A673 (cell line): ENCODE measurements at regions not wholly inside any gene's neighbourhood (a gene's known extent, or its start where the extent isn't known, plus 50 kb on each side); places are given as distances from the start of the nearest gene placed in this dataset.

Experiments used
- BruUV-seq: library from RNA; stranded (reverse); fragments of 400-500 nt; replicated peaks from 2 replicates; lab custom pipeline; 2021; lab: Mats Ljungman, UMichigan
- CTCF ChIA-PET: fragments of 300-600 bp; sonication (Branson Sonifier 250); formaldehyde crosslinking; loops from one replicate; lab custom pipeline; 2022; ENCODE audit warnings: antibody characterized with exemption; lab: Charles Lee
- POLR2A ChIA-PET: fragments of 300-600 bp; sonication (Branson Sonifier 250); formaldehyde crosslinking; loops from one replicate; lab custom pipeline; 2022; ENCODE audit warnings: antibody characterized with exemption; ENCODE audit not compliant: low non-redundant PET; lab: Charles Lee
- DNase-seq: peaks from one replicate; pipeline ENCODE4 v3.0.0-alpha.2; 2015; ENCODE audit warnings: low spot score
- H3K27ac ChIP-seq: fragments of 200-600 bp; sonication (generic); 2 replicates; pipeline ENCODE4 v1.5.1; 2016; ENCODE audit warnings: mixed run types, low read depth, mild to moderate bottlenecking, mixed read lengths, antibody characterized with exemption, low read length; ENCODE audit not compliant: poor library complexity, severe bottlenecking
- H3K27me3 ChIP-seq: fragments of 200-600 bp; sonication (generic); replicated peaks from 2 replicates; pipeline ENCODE4 v1.6.1; 2017; ENCODE audit warnings: mixed run types, low read depth, mild to moderate bottlenecking, mixed read lengths, antibody characterized with exemption, low read length; ENCODE audit not compliant: insufficient read depth, poor library complexity
- H3K36me3 ChIP-seq: fragments of 200-600 bp; sonication (generic); 2 replicates; pipeline ENCODE4 v1.6.1; 2016; ENCODE audit warnings: mixed run types, mild to moderate bottlenecking, mixed read lengths, antibody characterized with exemption, low read length; ENCODE audit not compliant: insufficient read depth, poor library complexity, severe bottlenecking
- H3K4me1 ChIP-seq: fragments of 200-600 bp; sonication (generic); 2 replicates; pipeline ENCODE4 v1.6.1; 2017; ENCODE audit warnings: mixed run types, mild to moderate bottlenecking, mixed read lengths, antibody characterized with exemption, low read length; ENCODE audit not compliant: insufficient read depth, poor library complexity, severe bottlenecking
- H3K4me3 ChIP-seq: fragments of 200-600 bp; sonication (generic); 2 replicates; pipeline ENCODE4 v1.5.1; 2016; ENCODE audit warnings: low read depth, mixed run types, mild to moderate bottlenecking, mixed read lengths, low read length; ENCODE audit not compliant: poor library complexity, severe bottlenecking
- H3K9me3 ChIP-seq: fragments of 200-600 bp; sonication (generic); 2 replicates; pipeline ENCODE4 v1.6.1; 2016; ENCODE audit warnings: mixed run types, low read depth, mild to moderate bottlenecking, mixed read lengths, antibody characterized with exemption, low read length; ENCODE audit not compliant: poor library complexity, severe bottlenecking
- EZH2 ChIP-seq: fragments of 200-600 bp; sonication (generic); IDR thresholded peaks from 2 replicates; pipeline ENCODE4 v1.6.1; 2017; ENCODE audit warnings: borderline replicate concordance, low read depth, mild to moderate bottlenecking, mixed read lengths, antibody characterized with exemption, low read length; ENCODE audit not compliant: poor library complexity, severe bottlenecking
- intact Hi-C: fragments of 100-400 bp; cut with micrococcal nuclease; formaldehyde crosslinking; loops from one replicate; pipeline ENCODE4 v1.10.0; 2022; ENCODE audit not compliant: unreplicated experiment
- TF ChIP-seq, protein P1 (sequence below): fragments of 300-800, 200-600 bp; sonication (generic); conservative IDR thresholded peaks from 2 replicates; pipeline ENCODE4 v1.5.1; 2017; ENCODE audit warnings: low read depth, mild to moderate bottlenecking, antibody characterized with exemption, low read length, moderate library complexity, mixed read lengths

DNA sequence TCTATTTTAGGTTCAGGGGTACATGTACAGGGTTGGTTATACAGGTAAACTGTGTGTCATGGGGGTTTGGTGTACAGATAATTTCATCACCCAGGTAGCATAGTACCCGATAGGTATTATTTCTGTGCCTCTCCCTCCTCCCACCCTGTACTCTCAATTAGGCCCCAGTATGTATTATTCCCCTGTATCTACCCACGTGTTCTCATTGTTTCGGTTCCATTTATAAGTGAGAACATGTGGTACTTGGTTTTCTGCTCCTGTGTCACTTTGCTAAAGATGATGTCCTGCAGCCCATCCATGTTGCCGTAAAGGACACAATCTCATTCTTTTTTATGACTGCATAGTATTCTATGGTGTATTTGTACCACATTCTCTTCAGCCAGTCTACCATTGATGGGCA is 96.8 kb upstream of the SLC24A2 start:
- H3K4me1 ChIP-seq = no peaks in the 10 kb centered on the region
- TF ChIP-seq EZH2 = no peak
- TF ChIP-seq, protein P1, sequence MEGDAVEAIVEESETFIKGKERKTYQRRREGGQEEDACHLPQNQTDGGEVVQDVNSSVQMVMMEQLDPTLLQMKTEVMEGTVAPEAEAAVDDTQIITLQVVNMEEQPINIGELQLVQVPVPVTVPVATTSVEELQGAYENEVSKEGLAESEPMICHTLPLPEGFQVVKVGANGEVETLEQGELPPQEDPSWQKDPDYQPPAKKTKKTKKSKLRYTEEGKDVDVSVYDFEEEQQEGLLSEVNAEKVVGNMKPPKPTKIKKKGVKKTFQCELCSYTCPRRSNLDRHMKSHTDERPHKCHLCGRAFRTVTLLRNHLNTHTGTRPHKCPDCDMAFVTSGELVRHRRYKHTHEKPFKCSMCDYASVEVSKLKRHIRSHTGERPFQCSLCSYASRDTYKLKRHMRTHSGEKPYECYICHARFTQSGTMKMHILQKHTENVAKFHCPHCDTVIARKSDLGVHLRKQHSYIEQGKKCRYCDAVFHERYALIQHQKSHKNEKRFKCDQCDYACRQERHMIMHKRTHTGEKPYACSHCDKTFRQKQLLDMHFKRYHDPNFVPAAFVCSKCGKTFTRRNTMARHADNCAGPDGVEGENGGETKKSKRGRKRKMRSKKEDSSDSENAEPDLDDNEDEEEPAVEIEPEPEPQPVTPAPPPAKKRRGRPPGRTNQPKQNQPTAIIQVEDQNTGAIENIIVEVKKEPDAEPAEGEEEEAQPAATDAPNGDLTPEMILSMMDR = no peak
- H3K4me3 ChIP-seq = no peak overlapping the region
- no peaks in the 10 kb centered on the region for H3K27me3 ChIP-seq
- H3K36me3 ChIP-seq = no peaks in the 10 kb centered on the region
- POLR2A ChIA-PET = no interaction called here
- CTCF ChIA-PET = no interaction called here
- no peak overlapping the region for H3K27ac ChIP-seq
- no TSS peak for BruUV-seq
- H3K9me3 ChIP-seq = no peaks in the 10 kb centered on the region
- intact Hi-C loops = no loop called here
- no peak for DNase-seq

DNA sequence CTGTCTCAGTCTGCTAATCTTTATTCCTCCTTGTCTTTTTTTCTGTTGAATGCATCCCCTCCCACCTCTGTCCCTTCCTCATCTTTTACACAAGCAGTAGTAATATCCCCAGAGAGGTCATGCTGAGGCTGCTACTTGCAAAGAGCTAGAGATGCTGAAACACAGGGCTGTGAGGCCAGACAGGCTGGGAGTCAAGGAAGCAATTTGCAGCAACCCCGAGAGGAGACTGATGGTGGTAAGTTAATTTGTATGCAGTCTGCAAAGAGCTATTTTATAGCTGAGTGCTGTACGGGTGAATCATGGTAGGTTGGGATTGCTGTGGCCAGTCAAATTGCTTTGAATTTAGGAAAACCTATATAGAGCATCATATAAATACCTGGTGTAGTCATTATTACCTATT is 90.2 kb upstream of the SLC24A2 start:
- Histone ChIP-seq H3K27ac (no peak overlapping the region), H3K9me3 (no peaks in the 10 kb centered on the region), H3K4me3 (no peak overlapping the region), H3K4me1 (no peaks in the 10 kb centered on the region), H3K36me3 (no peaks in the 10 kb centered on the region), H3K27me3 (no peaks in the 10 kb centered on the region)
- intact Hi-C loops = no loop called here
- DNase-seq = no peak
- TF ChIP-seq EZH2 = no peak
- TF ChIP-seq, protein P1 = no peak
- POLR2A ChIA-PET = no interaction called here
- CTCF ChIA-PET = no interaction called here
- BruUV-seq = no TSS peak

DNA sequence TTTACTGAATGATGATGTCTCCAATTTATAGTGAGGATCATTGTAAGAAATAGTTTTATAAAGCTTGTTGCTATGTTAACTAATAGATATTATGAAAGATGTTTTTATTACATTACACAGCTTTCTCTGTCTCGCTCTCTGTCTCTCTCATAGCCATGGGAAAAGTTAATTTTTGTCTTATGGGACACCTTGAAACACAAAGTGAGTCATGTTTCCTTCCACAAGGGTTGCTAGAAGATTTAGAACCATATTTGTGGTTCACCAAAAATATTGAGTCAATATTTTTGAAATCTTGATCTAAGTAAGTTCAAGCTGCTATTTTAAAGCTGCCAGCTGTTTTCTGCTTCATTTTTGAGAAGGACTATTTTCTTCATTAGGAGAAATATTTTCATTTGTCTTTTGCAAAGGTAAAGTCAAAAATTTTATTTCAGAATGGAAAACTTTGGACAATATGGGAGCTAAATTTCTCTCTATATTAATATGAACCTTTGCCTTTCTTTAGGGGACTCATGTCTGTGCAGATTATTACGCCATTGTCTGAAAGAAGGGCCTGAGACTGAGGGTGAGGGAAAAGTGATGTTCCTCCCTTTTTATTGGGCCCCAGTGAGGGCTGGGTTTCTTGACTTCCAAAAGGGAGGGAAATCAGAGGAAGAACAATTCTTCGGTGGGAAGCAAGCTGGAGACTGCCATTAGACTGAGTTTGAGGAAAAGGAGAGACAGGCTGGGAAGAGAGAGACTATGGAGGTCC is 87.9 kb upstream of the SLC24A2 start:
- POLR2A ChIA-PET = no interaction called here

More for the DNA sequence above, 87.9 kb upstream of the SLC24A2 start:
- CTCF ChIA-PET = no interaction called here
- Histone ChIP-seq H3K4me1 (no peaks in the 10 kb centered on the region), H3K36me3 (no peaks in the 10 kb centered on the region), H3K27ac (no peak overlapping the region), H3K4me3 (no peak overlapping the region), H3K9me3 (no peaks in the 10 kb centered on the region), H3K27me3 (no peaks in the 10 kb centered on the region)
- no peak for DNase-seq
- intact Hi-C loops = no loop called here
- TF ChIP-seq EZH2 = no peak
- TF ChIP-seq, protein P1 = no peak
- no TSS peak for BruUV-seq
